ENCODE measurements at regions not wholly inside any gene's neighbourhood (a gene's known extent, or its start where the extent isn't known, plus 50 kb on each side); places are given as distances from the start of the nearest gene placed in this dataset.
"Not testable (repeated sequence)": the region's sequence is repeated elsewhere in the genome, so short reads cannot be mapped to it uniquely, and the experiment has no call there.

DNA sequence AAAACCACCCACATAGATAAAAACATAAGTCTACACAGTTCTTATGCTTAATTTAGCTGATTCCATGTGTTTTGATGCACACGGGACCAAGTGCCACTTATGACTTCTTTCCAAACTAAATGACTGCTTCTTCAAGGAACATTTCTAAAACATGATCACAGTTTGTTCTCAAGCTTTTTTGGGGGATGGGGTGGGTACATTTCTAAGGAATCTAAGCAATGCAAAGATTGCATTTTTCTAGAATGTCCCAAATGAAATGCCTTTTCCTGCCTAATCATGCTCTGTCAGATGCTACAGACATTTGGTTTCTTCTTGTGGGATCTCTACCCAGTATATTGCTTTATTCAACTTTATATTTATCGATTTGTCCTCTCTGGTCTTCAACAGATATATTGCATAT lies 496.8 kb upstream of the JAG1 start:
- DNase-seq (ENCODE audit: low read depth), result peak; percentile 40
- H3K4me3 ChIP-seq (ENCODE audit: low read depth, low read length), result no peak overlapping the region
- TF ChIP-seq, protein P1, sequence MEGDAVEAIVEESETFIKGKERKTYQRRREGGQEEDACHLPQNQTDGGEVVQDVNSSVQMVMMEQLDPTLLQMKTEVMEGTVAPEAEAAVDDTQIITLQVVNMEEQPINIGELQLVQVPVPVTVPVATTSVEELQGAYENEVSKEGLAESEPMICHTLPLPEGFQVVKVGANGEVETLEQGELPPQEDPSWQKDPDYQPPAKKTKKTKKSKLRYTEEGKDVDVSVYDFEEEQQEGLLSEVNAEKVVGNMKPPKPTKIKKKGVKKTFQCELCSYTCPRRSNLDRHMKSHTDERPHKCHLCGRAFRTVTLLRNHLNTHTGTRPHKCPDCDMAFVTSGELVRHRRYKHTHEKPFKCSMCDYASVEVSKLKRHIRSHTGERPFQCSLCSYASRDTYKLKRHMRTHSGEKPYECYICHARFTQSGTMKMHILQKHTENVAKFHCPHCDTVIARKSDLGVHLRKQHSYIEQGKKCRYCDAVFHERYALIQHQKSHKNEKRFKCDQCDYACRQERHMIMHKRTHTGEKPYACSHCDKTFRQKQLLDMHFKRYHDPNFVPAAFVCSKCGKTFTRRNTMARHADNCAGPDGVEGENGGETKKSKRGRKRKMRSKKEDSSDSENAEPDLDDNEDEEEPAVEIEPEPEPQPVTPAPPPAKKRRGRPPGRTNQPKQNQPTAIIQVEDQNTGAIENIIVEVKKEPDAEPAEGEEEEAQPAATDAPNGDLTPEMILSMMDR (IDR thresholded peaks at IDR 0.05; ENCODE audit: insufficient read depth, low read length), result no peak

DNA sequence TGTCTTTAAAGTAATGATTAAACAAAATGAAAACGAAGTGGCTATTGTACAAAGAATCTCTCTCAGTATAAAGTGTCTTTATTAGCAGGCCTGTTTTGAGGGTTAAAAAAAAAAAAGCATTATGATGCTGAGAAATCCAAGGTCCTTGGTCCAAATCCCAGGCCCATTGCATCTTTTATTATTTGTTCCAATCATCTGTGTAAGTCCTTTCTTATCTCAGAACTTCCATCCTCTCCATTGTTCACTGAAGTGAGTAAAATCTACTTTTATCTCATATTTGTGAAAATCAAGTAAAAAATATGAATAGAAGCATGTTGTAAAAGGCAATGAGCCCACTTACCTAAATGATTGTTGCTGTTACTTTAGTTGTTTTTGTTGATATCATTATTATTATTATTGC lies 499.1 kb upstream of the JAG1 start:
- no peak overlapping the region for H3K4me3 ChIP-seq (ENCODE audit: low read depth, low read length)
- peak; percentile 63 for DNase-seq (ENCODE audit: low read depth)
- TF ChIP-seq, protein P1 (IDR thresholded peaks at IDR 0.05; ENCODE audit: insufficient read depth, low read length), result no peak

DNA sequence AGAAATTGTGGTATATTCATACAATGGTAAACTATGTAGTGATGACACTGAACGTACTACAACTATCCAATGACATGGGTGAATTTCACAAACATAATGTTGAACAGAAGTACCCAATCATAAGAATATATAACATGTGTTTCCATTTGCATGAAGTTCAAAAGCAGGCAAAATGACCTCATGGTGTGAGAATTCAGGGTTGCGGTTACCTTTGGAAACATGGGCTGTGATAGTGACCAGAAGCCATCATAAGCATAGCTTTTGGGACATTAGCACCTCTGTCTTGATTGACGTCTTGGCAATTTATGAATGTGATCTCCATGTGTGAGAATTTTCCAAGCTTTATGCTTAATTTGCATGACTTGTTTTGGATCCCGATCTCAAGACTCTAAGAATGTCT lies 500.1 kb upstream of the JAG1 start:
- DNase-seq (ENCODE audit: low read depth), result no peak
- TF ChIP-seq, protein P1 (IDR thresholded peaks at IDR 0.05; ENCODE audit: insufficient read depth, low read length), result no peak
- no peak overlapping the region for H3K4me3 ChIP-seq (ENCODE audit: low read depth, low read length)

DNA sequence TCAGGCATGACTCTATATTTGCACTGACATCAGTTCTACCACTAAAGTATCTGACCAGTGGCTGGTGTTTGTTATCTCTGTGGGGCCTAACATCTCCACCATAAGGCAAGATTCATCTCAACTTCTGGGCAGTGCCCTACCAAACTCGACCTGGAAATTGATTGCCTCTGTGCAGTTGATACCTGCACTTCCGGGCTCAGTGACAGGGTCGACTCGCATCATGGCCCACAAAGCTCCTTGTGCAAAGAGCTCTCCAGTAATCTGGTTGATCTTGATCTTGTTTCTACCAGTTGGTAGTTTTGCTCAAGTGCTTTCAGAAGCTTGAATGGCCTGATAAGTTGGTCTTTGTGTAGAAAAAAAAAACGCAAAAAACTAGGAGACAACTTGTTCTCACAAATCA lies 501.1 kb upstream of the JAG1 start:
- TF ChIP-seq, protein P1 (IDR thresholded peaks at IDR 0.05; ENCODE audit: insufficient read depth, low read length), result no peak
- no peak for DNase-seq (ENCODE audit: low read depth)
- H3K4me3 ChIP-seq (ENCODE audit: low read depth, low read length), result no peak overlapping the region

DNA sequence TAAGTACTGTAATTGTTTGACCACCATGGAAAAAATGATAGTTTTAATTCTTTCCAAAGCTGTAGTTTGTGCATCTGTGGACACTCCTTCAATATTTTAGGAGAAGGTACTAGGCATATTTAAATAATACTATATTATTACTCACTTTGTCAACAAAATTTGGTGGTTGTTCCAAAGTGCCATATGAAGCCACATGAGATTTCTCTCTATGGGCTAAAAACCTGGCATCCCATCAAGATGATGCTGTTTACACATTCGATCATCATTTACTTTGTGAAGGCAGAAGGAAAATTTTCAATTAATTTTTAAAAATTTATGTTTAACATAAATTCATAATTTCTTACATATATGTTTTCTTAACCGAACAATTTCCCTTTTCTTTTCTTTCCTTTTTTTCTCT lies 502.6 kb upstream of the JAG1 start:
- no peak overlapping the region for H3K4me3 ChIP-seq (ENCODE audit: low read depth, low read length)
- DNase-seq (ENCODE audit: low read depth), result no peak
- TF ChIP-seq, protein P1 (IDR thresholded peaks at IDR 0.05; ENCODE audit: insufficient read depth, low read length), result no peak

DNA sequence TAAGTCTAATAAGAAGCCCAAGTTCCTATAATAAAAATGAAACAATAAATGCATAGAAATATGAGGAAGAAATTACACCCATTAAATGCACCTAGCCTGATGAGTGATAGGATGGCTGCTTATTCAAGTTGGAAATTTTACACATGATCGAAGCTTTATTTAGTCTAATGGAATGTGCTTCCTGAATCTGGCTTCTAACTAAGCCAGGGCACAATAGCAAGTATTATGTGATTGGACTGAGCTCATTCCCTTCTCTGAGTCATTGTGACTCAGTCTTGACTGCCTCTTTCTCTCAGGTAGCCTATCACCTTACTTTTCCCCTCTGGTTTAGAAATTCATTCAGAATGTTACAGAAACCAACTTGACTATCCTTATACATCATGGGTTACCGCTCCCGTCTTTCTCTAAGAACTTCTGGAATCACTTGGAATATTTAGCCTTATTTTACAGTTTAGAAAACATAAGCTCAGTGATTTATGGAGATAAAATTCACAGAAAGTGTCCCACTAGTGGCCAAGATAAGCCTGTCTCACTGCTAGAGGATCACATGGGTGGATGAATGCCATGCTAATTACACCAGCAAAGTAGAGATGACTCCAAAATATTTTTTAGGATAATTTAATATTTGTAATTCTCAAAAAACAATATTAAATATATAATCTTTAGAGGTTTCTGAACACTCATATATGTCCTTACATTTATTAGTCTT lies 505.3 kb upstream of the JAG1 start:
- TF ChIP-seq, protein P1 (IDR thresholded peaks at IDR 0.05; ENCODE audit: insufficient read depth, low read length), result no peak
- no peak overlapping the region for H3K4me3 ChIP-seq (ENCODE audit: low read depth, low read length)
- DNase-seq (ENCODE audit: low read depth), result peak; percentile 62

DNA sequence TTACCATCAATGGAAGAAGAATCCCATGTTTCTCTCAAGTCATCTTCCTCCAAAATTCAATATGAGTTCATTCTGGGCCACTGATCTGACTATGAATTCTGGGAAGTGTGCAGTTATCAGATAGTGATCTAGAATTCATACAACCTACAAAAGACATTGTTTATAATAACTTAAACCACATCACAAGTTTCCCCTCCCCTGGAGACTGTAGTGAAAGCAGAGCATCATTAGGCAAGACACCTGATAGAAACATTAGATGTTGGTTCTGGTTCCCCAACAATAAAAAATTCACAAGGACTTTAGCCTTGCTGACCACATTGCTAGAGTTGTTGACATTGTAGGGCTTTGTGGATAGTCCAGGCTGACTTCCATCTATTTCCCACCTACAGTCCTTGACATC lies 506.4 kb upstream of the JAG1 start:
- no peak overlapping the region for H3K4me3 ChIP-seq (ENCODE audit: low read depth, low read length)
- TF ChIP-seq, protein P1 (IDR thresholded peaks at IDR 0.05; ENCODE audit: insufficient read depth, low read length), result no peak
- DNase-seq (ENCODE audit: low read depth), result no peak

DNA sequence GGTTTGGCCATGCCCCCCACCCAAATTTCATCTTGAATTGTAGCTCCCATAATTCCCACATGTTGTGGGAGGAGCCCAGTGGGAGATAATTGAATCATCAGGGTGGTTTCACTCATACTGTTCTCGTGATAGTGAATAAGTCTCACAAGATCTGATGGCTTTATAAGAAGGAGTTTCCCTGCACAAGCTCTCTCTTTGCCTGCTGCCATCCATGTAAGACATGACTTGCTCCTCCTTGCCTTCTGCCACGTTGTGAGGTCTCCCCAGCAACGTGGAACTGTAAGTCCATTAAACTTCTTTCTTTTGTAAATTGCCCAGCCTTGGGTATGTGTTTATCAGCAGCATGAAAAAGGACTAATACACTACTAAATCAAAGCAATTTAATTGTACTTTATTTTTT lies 507.3 kb upstream of the JAG1 start:
- H3K4me3 ChIP-seq (ENCODE audit: low read depth, low read length); DNase-seq (ENCODE audit: low read depth): not testable (repeated sequence)

Data from fibroblast of the aortic adventitia (primary cell).